ENCODE measurements at regions not wholly inside any gene's neighbourhood (a gene's known extent, or its start where the extent isn't known, plus 50 kb on each side); places are given as distances from the start of the nearest gene placed in this dataset.

GRCh38 chr2:211175956-211176355 is 619.6 kb downstream of the CPS1 start (continued):
- TF ChIP-seq REST (IDR thresholded peaks at IDR 0.05; ENCODE audit: unreplicated experiment), result no peak
- no peak for TF ChIP-seq ZNF331 (CRISPR knock-in tag; IDR thresholded peaks at IDR 0.05; ENCODE audit: low read depth)
- TF ChIP-seq CREB1 (CRISPR knock-in tag; IDR thresholded peaks at IDR 0.05; ENCODE audit: low read depth), result no peak
- TF ChIP-seq STAT1 (IDR thresholded peaks at IDR 0.05; ENCODE audit: unreplicated experiment), result no peak
- no peak for TF ChIP-seq ZNF114 (CRISPR knock-in tag; IDR thresholded peaks at IDR 0.05)
- TF ChIP-seq CTCF (conservative IDR thresholded peaks at IDR 0.05; ENCODE audit: low read depth in 2 of 2), result no peak
- TF ChIP-seq EZH2 (IDR thresholded peaks at IDR 0.05; ENCODE audit: low read depth, unreplicated experiment), result no peak
- TF ChIP-seq ETS1 (IDR thresholded peaks at IDR 0.05), result no peak
- no peak for TF ChIP-seq POLR2AphosphoS5 (IDR thresholded peaks at IDR 0.05; ENCODE audit: low read depth)
- TF ChIP-seq JUNB (IDR thresholded peaks at IDR 0.05; ENCODE audit: unreplicated experiment), result no peak

- no peaks in the 10 kb centered on the region for H3F3A ChIP-seq (replicated peaks; ENCODE audit: low read depth)
- ATAC-seq (no peak), DNase-seq (ENCODE audit: low spot score) (no peak)
- Mint-ChIP-seq H3K4me3 (no peak overlapping the region), H3K27me3 (ENCODE audit: insufficient read depth, low read depth, poor library complexity) (no peaks in the 10 kb centered on the region), H3K9me3 (no peaks in the 10 kb centered on the region), H3K36me3 (ENCODE audit: low read depth) (no peaks in the 10 kb centered on the region), H3K27ac (no peak overlapping the region), H3K4me1 (no peaks in the 10 kb centered on the region)
- no peaks in the 10 kb centered on the region for H3K36me3 ChIP-seq (ENCODE audit: insufficient read depth)
- no peak overlapping the region for H3K27ac ChIP-seq (ENCODE audit: low read depth)
- TF ChIP-seq STAT1 (IDR thresholded peaks at IDR 0.05; ENCODE audit: unreplicated experiment), result no peak
- TF ChIP-seq ETS1 (IDR thresholded peaks at IDR 0.05), result no peak
- no peak for TF ChIP-seq EZH2phosphoT487 (IDR thresholded peaks at IDR 0.05; ENCODE audit: unreplicated experiment)
- TF ChIP-seq JUNB (IDR thresholded peaks at IDR 0.05; ENCODE audit: unreplicated experiment), result no peak
- TF ChIP-seq NANOG (IDR thresholded peaks at IDR 0.05; ENCODE audit: borderline replicate concordance), result no peak
- TF ChIP-seq ZNF114 (CRISPR knock-in tag; IDR thresholded peaks at IDR 0.05), result no peak
- no peak for TF ChIP-seq CREB1 (CRISPR knock-in tag; IDR thresholded peaks at IDR 0.05; ENCODE audit: low read depth)
- no peak for TF ChIP-seq CTCF (conservative IDR thresholded peaks at IDR 0.05; ENCODE audit: low read depth in 2 of 2)
- TF ChIP-seq ZNF331 (CRISPR knock-in tag; IDR thresholded peaks at IDR 0.05; ENCODE audit: low read depth), result no peak
- no peak for TF ChIP-seq POLR2AphosphoS5 (IDR thresholded peaks at IDR 0.05; ENCODE audit: low read depth)
- H3K4me2 ChIP-seq, result no peak overlapping the region
- no peak overlapping the region for H2AFZ ChIP-seq
- H3K4me1 ChIP-seq (ENCODE audit: insufficient read depth), result no peaks in the 10 kb centered on the region
- no peak overlapping the region for H3K4me3 ChIP-seq
- H3K9me2 ChIP-seq (ENCODE audit: insufficient read depth), result no peaks in the 10 kb centered on the region
- no peaks in the 10 kb centered on the region for H3K79me2 ChIP-seq (replicated peaks; ENCODE audit: insufficient read depth)
- no peaks in the 10 kb centered on the region for H4K20me1 ChIP-seq (replicated peaks; ENCODE audit: insufficient read depth)
- no peaks in the 10 kb centered on the region for H3K27me3 ChIP-seq (ENCODE audit: insufficient read depth)
These were observed 620.2 kb downstream of the CPS1 start for GRCh38 chr2:211176514-211177141.

Data from GM23338 (cell line).